Sigmoid colon (tissue), 4 donors: ENCODE measurements at regions not wholly inside any gene's neighbourhood (a gene's known extent, or its start where the extent isn't known, plus 50 kb on each side); places are given as distances from the start of the nearest gene placed in this dataset.

Source experiments
- CTCF ChIP-seq, 4 experiments: fragments of 450-650 bp in 3 of 4; fragments of 200-600 bp in 1 of 4; IDR thresholded peaks; one replicate each; pipeline ENCODE4 v1.5.1; 2016 to 2019; ENCODE audit warnings: antibody characterized with exemption in 4 of 4, mild to moderate bottlenecking in 3 of 4, moderate library complexity in 2 of 4
- EP300 ChIP-seq, 4 donors: sonication (generic); formaldehyde crosslinking; IDR thresholded peaks; one replicate each; pipeline ENCODE4 v1.6.1; 2017; ENCODE audit warnings: antibody characterized with exemption in 4 of 4
- POLR2A ChIP-seq, 2 donors: fragments of 450-650 bp; IDR thresholded peaks; one replicate each; pipeline ENCODE4 v1.6.1; 2016; ENCODE audit warnings: antibody characterized with exemption in 2 of 2, mild to moderate bottlenecking in 2 of 2, moderate library complexity in 2 of 2
- POLR2AphosphoS5 ChIP-seq, 4 donors: sonication (generic); formaldehyde crosslinking; IDR thresholded peaks; one replicate each; pipeline ENCODE4 v1.6.1; 2017; ENCODE audit warnings: antibody characterized with exemption in 4 of 4

GRCh38 chr5:174563899-174564298 lies 160.5 kb upstream of the MSX2 start:
- TF ChIP-seq CTCF (IDR thresholded peaks at IDR 0.05) (no peak), EP300 (IDR thresholded peaks at IDR 0.05) (no peak), POLR2AphosphoS5 (IDR thresholded peaks at IDR 0.05) (no peak), POLR2A (IDR thresholded peaks at IDR 0.05) (no peak)
